Fibroblast of upper back skin (primary cell): ENCODE measurements at regions not wholly inside any gene's neighbourhood (a gene's known extent, or its start where the extent isn't known, plus 50 kb on each side); places are given as distances from the start of the nearest gene placed in this dataset.

Experiments used
- DNase-seq: peaks from one replicate; pipeline ENCODE4 v3.0.0-alpha.2; 2013

GRCh38 chr11:122311216-122311755, 195.3 kb upstream of the BLID start:
- no peak for DNase-seq

- no peak for DNase-seq
These were observed 194.8 kb upstream of the BLID start for GRCh38 chr11:122310766-122311165.

- DNase-seq = no peak
These were observed 193.4 kb upstream of the BLID start for GRCh38 chr11:122309262-122309925.

GRCh38 chr11:122308226-122308625, 192.2 kb upstream of the BLID start:
- DNase-seq = no peak

- DNase-seq = no peak
These were observed 191.5 kb upstream of the BLID start for GRCh38 chr11:122307476-122308035.

GRCh38 chr11:122306831-122307391, 190.9 kb upstream of the BLID start:
- DNase-seq = no peak

- DNase-seq = no peak
These were observed 189.7 kb upstream of the BLID start for GRCh38 chr11:122305426-122306320.

GRCh38 chr11:122304973-122305372, 189.0 kb upstream of the BLID start:
- DNase-seq = peak; percentile 60

- no peak for DNase-seq
These were observed 188.3 kb upstream of the BLID start for GRCh38 chr11:122304306-122304705.

GRCh38 chr11:122294041-122294440, 178.0 kb upstream of the BLID start:
- no peak for DNase-seq

- no peak for DNase-seq
These were observed 177.4 kb upstream of the BLID start for GRCh38 chr11:122293296-122294023.

GRCh38 chr11:122287401-122287800, 171.4 kb upstream of the BLID start:
- DNase-seq = no peak

GRCh38 chr11:122285070-122285988, 169.3 kb upstream of the BLID start:
- DNase-seq = no peak

- no peak for DNase-seq
These were observed 164.9 kb upstream of the BLID start for GRCh38 chr11:122280870-122281269.

- no peak for DNase-seq
These were observed 163.2 kb upstream of the BLID start for GRCh38 chr11:122279194-122279593.

- DNase-seq = no peak
These were observed 161.5 kb upstream of the BLID start for GRCh38 chr11:122277493-122277892.

GRCh38 chr11:122276221-122276620, 160.2 kb upstream of the BLID start:
- DNase-seq = peak; percentile 36

- no peak for DNase-seq
These were observed 159.5 kb upstream of the BLID start for GRCh38 chr11:122275508-122275907.

GRCh38 chr11:122273476-122274191, 157.6 kb upstream of the BLID start:
- no peak for DNase-seq

GRCh38 chr11:122271745-122272144, 155.7 kb upstream of the BLID start:
- DNase-seq = no peak

- no peak for DNase-seq
These were observed 155.1 kb upstream of the BLID start for GRCh38 chr11:122271137-122271536.
